ENCODE measurements at regions not wholly inside any gene's neighbourhood (a gene's known extent, or its start where the extent isn't known, plus 50 kb on each side); places are given as distances from the start of the nearest gene placed in this dataset.

DNA sequence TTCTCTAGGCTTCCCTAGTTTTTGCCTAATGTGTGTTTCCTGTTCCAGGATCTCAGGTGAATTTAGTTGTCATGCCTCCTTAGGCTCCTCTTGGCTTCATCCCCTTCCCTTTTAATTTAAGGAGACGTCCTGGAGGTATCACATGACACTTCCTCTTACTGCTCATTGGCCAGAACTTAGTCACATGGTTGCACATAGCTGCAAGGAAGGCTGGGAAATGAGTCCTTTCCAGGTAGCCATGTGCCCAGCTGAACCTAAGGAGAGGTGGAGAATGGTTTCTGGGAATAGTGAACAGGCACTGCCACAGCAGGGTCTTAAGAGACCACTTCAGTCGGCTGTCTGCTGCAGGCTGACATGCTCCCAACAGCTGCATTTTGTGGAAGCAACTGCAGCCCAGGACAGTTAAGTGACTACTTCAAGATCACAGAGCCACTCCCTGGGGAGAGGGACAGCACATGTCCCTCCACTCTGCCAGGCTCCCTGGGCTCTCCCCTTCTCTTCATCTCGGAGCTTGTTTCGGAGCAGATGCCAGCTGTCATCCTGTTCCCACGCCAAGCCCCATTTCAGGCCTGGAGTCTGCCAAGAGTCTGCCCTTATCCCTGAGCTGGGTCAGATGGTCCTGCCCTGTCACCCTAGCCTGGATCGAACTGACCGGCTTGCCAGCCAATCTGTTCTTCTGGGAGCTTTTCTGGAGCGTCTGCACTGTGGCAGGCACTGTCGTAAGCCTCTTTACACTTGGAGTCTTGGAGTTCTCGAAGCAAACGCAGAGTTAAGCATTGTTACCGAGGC lies 81.4 kb upstream of the FOXF1 start:
- no peak for ATAC-seq
- intact Hi-C loops (cut with DNase I) = no loop called here

DNA sequence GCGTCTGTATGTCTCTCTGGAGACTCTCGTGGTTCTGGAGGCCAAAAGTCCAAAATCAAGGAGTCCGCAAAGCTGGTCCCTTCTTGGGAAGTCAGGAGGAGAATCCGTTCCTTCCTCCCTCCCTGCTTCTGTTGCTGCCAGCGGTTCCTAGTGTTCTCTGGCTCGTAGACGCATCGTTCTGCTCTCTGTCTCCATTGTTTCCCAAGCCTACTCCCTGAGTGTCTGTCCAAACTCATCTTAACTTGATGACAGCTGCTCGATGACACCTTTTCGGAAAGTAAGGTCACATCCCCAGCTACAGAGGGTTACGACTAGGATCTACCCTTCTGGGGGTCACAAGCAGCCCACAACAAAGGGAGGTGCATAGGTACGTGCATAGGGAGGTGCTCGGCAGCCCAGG lies 80.7 kb upstream of the FOXF1 start:
- no peak for DNase-seq (ENCODE audit: low spot score)
- intact Hi-C loops (cut with DNase I) = no loop called here
- ATAC-seq = no peak

More for the DNA sequence above, 81.4 kb upstream of the FOXF1 start:
- no peak for DNase-seq (ENCODE audit: low spot score)

DNA sequence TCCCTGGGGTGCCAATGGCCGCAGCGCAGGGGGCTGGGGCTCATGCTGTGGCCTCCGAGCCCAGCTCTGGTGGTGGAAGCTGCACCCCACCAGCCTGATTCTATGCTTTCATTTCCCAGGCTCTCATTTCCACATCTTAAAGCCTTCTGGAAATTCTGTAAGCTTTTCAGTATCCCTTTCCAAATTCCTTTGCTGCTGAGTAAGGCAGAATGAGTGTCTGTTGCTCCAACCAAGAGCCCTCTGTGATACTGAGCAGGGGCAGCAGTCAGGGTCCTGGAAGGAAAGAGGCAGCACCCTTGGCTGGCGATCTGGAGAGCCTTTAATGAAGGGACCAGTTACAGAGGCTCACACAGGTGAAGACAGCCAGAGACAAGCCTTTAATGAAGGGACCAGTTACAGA lies 79.5 kb upstream of the FOXF1 start:
- ATAC-seq = no peak
- intact Hi-C loops (cut with DNase I) = no loop called here
- DNase-seq (ENCODE audit: low spot score) = no peak

DNA sequence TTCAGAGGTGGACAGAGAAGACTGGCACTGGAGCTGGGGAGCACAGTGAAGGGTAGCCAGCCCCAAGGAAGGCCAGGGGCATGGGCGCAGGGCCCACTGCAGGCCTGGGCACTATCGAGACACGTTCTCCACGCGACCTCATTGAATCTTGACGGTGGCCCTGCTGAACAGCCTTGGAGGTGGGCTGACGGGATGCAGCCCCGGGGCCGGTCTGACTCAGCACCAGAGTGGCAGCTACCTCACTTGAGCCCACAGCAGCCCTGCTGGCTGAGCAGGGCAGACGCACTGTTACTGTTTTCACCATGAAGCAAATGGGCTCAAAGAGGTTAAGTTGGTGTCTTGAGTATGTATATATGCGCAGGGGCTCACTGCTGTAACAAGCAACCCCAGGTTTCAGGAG lies 78.8 kb upstream of the FOXF1 start:
- intact Hi-C loops (cut with DNase I) = no loop called here
- ATAC-seq (no peak), DNase-seq (ENCODE audit: low spot score) (no peak)

DNA sequence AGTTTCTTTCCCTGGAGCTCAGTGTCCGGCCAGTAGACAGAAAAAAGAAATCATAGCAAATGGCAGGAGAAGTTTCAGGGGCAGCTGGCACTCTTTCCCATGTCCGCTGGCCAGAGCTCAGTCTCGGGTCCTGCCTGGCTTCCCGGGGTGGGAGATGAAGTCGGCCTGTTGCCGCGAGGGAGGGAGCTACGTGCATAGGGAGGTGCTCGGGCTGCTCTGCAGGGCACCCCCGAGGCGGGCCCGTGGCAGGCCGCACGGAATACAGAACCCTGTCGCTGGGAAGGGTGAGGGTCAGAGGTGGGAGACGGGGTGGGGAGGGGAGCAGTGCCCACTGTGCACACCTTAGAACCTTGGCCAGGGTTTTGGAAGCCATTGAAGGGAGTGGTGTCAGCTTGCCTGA lies 78.3 kb upstream of the FOXF1 start:
- intact Hi-C loops (cut with DNase I) = no loop called here
- ATAC-seq (no peak), DNase-seq (ENCODE audit: low spot score) (no peak)

DNA sequence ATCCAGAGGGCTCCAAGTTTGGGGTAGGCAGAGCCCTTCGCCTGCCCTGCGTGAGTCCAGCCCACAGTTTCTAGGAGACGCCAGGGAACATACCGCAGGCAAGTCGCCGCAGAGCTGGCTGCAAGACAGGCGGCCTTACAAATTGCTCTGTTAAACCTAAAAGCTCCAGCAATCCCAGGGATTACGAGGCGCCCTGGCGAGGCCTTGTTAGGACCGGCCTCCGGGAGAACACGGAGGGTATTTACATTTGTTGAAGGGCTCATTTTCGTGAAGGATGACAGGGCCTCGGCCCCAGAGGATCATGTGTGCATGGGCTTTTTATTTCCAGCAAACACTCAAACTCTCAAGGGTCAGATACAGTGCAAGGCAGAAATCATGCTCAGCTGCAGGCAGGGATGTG lies 77.6 kb upstream of the FOXF1 start:
- ATAC-seq = no peak

DNA sequence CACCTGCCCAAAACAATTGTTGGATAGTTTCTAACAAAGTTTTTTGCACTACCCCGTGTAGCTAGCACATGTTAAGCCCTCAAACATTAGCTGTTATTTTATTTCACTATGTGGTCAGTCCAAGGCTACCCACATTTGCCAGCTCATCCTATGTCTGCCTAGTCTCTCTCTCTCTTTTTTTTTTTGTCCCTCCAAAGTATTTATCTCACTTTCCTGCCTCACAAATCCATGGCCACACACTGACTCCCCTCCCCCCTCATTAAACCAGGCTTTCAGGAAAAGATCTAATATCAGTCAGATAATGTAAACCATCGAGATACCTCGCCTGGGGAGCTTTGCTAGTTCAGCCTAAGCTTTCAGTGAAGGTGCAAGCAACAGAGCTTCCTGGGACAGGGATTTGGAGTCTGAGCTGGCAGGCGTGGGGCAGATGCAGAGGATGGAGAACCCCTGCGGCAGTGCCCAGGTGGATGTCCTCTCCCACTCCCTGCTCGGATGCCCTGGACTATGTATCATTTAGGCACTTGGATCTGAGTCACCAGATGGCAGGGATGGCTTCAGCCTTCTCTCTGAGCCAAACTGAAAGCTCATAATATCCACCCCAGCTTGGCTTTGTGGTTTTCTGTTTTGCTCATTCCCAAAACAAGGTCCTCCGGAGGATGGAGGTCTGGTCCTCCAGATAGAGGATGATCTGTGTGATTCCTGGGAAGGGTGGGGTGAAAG lies 73.7 kb upstream of the FOXF1 start:
- intact Hi-C loops (cut with DNase I) = no loop called here

More for the DNA sequence above, 77.6 kb upstream of the FOXF1 start:
- intact Hi-C loops (cut with DNase I) = no loop called here
- no peak for DNase-seq (ENCODE audit: low spot score)

DNA sequence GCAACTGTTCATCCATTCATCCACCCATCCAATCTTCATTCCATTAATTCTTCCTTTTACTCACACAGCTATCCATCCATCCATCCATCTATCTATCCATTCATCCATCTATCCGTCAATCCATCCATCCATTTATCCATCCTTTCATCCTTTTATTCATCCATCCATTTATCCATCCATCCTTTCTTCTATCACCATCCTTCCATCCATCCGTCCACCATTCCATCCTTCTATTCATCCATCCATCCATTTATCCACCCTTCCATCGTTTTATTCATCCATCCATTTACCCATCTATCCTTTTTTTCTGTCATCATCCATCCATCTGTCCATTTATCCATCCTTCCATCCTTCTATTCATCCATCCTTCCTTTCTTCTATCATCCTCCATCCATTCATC lies 73.0 kb upstream of the FOXF1 start:
- DNase-seq (ENCODE audit: low spot score) (no peak), ATAC-seq (no peak)

More for the DNA sequence above, 73.7 kb upstream of the FOXF1 start:
- ATAC-seq = no peak
- DNase-seq (ENCODE audit: low spot score) = no peak

DNA sequence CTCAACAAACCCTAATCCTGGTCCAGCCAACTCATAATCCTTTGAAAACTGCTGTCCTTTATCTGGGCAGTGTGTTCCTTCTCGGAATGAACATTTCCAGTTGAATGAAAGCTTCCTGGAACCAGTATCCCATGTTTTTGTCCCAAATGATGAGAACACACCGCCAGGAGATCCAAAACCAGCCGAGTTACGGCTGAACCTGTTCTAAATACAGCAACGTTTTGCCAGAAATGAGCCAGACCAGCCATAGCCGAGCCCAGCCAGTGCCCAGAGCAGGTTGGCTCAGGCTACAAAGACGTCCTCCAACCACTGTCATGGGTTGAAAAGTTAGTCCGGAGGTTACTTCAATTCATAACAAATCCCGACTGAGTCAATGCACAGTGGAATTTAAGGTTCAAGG lies 67.6 kb upstream of the FOXF1 start:
- intact Hi-C loops (cut with DNase I) = no loop called here
- DNase-seq (ENCODE audit: low spot score) (no peak), ATAC-seq (no peak)

More for the DNA sequence above, 73.0 kb upstream of the FOXF1 start:
- intact Hi-C loops (cut with DNase I) = no loop called here

DNA sequence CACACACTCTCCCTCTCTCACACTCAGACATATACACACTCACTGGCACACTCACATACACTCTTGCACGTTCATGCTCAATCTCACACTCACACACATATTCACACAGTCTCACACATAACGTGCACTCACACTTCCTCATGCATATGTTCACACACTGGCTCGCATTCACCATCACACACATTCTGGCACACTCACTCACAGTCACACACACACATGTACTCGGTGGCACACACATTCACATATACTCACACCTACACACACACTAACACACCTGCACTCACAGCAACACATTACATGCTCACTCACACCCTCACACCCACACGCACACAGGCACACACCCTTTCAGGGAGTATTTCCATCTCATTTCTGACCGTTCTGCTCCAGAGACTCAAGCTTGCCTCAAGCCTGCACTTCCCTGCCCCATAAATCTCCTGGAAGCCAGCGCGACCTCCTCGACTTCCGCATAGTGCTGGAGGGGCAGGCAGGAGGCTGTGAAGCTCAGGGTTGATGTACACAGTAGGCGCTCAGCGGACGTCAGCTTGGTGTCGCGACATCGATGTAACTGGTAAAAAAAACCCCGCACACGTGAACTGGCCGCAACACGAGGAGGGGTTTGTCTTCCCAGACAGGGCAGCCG lies 66.7 kb upstream of the FOXF1 start:
- intact Hi-C loops (cut with DNase I) = no loop called here
- ATAC-seq = no peak

DNA sequence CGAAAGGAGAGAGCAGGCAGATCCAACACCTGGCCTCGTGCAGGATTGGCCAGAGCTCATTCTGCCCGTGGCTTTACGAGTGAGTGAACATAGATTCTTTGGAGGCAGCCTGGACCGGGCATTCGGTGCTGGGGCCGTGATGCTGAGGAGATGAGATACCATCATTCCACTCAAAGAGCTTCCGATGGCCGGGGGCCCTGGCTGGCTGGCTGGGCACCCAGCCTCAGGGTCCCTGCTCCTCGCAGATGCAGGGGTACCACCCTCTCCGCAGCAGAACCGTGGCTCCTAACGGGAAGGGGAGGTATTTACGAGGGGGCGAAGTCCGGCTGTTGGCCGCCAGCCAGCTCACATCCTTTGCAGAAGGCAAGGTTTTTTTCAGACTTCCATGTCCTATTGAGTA lies 66.1 kb upstream of the FOXF1 start:
- intact Hi-C loops (cut with DNase I) = no loop called here
- no peak for DNase-seq (ENCODE audit: low spot score)
- no peak for ATAC-seq

More for the DNA sequence above, 66.7 kb upstream of the FOXF1 start:
- no peak for DNase-seq (ENCODE audit: low spot score)

DNA sequence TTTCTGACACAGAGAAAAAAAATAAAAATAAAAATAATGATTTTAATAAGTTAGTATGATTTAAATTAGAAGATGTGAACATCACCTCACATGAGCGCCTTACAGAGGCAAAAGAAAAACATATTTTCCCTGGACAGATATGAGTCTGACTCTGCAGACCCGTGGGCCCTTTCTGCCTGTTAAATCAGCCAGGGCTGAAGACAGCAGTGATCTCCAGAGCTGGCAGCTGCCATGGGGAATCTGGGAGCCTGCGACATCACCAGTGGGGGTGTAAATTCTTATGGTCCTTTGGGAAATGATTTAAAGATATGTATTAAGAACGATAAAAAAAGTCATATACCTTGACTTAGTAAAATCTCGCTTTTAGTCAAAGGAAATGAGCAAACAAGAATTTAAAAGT lies 65.7 kb upstream of the FOXF1 start:
- no peak for ATAC-seq
- intact Hi-C loops (cut with DNase I) = no loop called here
- no peak for DNase-seq (ENCODE audit: low spot score)

DNA sequence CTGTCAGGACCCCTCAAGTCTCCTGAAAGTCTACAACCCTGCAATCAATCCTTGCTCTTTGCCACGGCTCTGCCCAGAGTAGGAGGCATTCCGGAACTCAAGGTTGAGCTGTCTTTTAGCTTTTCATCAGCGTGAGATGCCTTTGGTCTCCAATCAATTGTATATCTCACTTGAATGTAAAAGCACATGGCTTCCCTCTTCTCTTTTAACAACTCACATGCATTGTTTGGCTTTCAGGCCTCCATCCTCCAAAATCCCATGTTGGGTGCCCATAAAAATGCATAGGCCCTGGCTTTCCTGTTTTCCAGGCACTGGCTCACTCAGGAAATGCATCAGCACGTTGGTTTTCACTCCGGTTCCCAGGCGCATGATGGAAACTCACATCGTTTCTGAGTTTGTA lies 64.0 kb upstream of the FOXF1 start:
- no peak for ATAC-seq
- intact Hi-C loops (cut with DNase I) = no loop called here
- DNase-seq (ENCODE audit: low spot score) = no peak

DNA sequence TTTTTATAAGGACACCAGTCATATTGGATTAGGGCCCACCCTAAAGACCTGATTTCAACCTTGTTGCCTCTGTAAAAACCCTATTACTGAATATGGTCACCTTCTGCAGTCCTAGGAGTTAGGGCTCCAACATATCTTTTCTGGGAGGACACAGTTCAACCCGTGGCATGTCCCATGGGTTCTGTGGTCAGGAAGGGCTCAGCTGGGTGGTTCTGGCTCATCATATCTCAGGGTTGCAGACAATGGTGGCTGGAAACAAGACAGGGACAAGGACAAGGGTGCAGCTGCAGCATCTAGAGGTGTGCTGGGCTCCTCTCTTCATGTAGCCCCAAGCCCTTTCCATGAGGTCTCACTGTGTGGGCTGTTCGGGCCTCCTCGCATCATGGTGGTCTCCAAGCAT lies 63.1 kb upstream of the FOXF1 start:
- intact Hi-C loops (cut with DNase I) = no loop called here
- no peak for ATAC-seq
- DNase-seq (ENCODE audit: low spot score) = no peak

DNA sequence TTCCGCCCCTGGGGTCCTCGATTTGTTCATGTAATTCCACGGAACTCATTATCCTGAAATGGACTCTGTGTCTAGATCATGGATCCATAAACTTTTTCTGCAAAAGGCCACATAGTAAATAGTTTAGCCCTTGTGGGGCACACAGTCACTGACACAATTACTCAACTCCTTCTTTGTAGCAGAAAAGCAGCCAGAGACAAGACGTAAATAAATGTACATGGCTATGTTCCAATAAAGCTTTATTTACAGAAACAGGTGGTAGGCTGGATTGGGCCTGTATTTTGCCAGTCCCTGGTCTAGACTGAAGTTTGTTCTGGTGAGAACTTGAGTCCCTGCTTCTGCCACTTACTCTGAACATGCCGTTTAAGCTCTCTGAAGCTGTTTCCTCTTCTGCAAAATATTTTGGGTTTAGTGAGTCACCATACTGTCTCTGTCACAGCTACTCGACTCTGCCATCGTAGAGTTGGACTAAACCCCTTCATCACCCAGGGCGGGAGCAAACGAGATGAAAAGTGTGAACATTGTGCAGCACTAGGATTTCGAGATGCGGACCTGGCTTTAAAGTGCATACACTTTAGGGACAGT lies 61.9 kb upstream of the FOXF1 start:
- intact Hi-C loops (cut with DNase I) = no loop called here
- ATAC-seq (no peak), DNase-seq (ENCODE audit: low spot score) (no peak)

DNA sequence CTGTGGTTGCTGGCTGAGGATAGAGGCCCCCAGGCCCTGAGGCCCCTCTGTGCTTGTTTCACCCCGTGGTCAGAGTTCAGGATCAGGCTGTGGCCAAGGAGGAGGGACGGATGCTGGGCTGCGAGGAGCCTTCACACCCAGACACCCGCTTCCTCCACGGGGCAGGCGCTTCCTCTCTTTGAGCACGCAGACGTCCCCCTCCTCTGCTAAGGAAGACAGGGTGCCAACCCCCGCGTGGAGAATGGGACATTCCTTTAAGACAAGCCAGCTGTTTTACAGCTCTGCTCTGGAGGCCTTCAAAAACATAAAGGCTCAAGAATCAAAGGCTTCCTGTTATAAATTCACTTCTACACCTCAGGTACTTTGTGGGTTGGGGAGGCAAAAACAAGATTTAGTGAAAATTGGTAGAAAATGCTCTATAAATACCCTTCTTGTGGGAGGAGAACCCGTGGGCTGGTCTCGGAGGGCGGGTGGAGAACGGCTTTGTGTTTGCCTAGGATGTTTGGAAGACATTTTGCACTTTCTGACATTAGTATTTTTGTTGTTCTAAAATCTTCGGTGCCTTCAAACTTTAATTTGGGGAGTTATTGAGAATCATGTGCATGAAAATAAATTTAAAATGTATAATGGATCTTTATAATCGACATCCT lies 60.8 kb upstream of the FOXF1 start:
- intact Hi-C loops (cut with DNase I) = no loop called here
- DNase-seq (ENCODE audit: low spot score) (no peak), ATAC-seq (no peak)

DNA sequence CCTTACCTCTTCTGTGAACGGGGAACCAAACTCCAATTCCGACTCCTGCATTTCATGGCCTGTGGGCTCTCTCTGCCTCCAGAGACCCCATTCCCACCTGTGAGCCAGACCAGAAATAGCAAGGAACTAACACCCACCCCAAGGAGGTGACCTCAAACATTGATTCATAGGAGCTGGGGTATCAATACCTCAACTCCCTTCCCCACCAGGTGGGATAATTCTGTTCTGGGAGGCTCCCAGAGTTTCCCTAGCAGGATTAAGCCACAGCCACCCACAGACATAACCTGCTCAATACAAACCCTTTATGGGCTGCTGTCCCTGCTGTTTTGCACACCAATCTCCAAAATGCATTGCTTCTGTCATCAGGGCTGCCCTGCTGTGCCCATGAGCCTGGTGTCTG lies 59.6 kb upstream of the FOXF1 start:
- intact Hi-C loops (cut with DNase I) = no loop called here

DNA sequence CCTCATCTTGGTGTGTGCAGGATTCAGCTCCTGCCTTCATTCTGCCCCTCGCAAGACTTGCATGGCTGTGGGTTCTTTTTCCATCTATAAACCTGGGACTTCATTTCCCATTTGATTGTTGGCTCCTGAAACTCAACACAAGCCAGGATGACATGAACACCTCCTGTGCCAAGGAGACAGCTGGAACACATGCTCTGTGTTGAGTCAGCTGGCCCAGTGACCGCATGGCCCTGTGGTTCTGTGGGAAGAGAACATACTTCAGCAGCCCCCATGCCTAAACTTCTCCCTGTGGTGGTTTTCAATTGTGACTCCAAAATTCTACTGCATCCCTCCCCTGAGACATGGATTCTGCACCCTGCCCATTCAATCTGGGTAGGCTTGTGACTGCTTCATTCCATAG lies 57.9 kb upstream of the FOXF1 start:
- DNase-seq (ENCODE audit: low spot score) (no peak), ATAC-seq (no peak)
- intact Hi-C loops (cut with DNase I) = no loop called here

More for the DNA sequence above, 59.6 kb upstream of the FOXF1 start:
- no peak for DNase-seq (ENCODE audit: low spot score)
- ATAC-seq = no peak

DNA sequence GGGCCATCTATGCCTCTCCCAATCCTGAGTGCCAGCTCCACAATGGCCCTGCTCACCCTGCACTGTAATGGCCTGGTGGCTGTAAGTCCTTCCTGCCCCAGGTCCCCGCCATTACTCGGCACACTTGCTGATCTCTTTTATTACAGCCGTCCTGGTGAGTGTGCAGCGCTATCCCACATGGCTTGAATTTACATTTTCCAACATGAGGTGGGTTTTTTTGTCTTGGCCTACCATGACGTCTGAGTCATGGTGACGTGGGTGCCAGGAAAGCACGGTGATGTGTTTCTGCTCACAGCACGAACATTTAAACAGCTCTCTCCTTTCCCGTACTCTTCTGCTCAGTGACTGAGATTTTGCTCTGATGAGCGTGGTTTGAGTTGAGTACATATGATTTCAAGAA lies 55.2 kb upstream of the FOXF1 start:
- intact Hi-C loops (cut with DNase I) = no loop called here
- no peak for ATAC-seq
- no peak for DNase-seq (ENCODE audit: low spot score)
